ENCODE measurements at regions not wholly inside any gene's neighbourhood (a gene's known extent, or its start where the extent isn't known, plus 50 kb on each side); places are given as distances from the start of the nearest gene placed in this dataset.

DNA sequence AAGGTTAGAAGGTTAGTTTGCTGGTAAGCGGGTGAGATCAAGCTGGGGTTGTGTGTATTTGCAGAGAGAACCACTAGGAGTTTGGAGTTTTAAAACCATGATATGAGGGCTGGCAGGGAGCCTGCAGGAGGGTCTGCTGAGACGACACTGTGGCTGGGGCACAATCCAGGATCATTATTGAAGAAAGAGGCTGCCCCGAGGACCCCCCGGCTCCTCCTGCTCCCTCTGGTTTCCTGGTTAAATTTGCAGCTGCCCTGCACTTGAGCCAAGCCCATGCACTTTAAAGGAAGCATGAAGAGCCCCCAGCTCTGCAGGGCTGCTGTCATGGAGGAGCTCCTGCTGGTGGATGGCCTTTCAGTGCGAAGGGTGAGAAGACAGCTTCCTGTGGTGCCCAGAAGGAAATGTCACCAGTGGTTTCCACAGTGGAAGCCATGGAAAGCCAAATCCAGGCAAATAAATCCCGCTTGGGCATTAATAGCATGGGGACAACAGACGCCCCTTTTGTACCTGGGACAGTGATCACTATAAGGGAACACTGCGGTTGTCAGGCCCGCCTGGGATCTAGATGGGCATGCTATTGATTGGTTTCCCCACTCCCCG, 140.7 kb downstream of the NSG2 start:
- H3K27me3 ChIP-seq (replicated peaks in 1 of 7), result peaks cover 0 to 20% (median 0%) of the 10 kb centered on the region in 7 donors
- no peaks in the 10 kb centered on the region for H3K36me3 ChIP-seq
- intact Hi-C loops (cut with DNase I; ENCODE audit: low total_unique reads), result no loop called here
- H3K27ac ChIP-seq, result no peak overlapping the region
- H3K4me1 ChIP-seq, result no peaks in the 10 kb centered on the region
- 78 to 82% (median 80%) methylated on average over 9 to 10 of the region's 10 CpGs for WGBS, 5 donors
- no peak overlapping the region for H3K4me3 ChIP-seq
- no peak for DNase-seq
- no peaks in the 10 kb centered on the region for H3K9me3 ChIP-seq
- TF ChIP-seq POLR2AphosphoS5 (IDR thresholded peaks at IDR 0.05) (no peak), POLR2A (IDR thresholded peaks at IDR 0.05) (no peak)
- TF ChIP-seq, protein P1, sequence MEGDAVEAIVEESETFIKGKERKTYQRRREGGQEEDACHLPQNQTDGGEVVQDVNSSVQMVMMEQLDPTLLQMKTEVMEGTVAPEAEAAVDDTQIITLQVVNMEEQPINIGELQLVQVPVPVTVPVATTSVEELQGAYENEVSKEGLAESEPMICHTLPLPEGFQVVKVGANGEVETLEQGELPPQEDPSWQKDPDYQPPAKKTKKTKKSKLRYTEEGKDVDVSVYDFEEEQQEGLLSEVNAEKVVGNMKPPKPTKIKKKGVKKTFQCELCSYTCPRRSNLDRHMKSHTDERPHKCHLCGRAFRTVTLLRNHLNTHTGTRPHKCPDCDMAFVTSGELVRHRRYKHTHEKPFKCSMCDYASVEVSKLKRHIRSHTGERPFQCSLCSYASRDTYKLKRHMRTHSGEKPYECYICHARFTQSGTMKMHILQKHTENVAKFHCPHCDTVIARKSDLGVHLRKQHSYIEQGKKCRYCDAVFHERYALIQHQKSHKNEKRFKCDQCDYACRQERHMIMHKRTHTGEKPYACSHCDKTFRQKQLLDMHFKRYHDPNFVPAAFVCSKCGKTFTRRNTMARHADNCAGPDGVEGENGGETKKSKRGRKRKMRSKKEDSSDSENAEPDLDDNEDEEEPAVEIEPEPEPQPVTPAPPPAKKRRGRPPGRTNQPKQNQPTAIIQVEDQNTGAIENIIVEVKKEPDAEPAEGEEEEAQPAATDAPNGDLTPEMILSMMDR (IDR thresholded peaks at IDR 0.05 in 8 of 11, conservative IDR thresholded peaks at IDR 0.05 in 3 of 11), result no peak

DNA sequence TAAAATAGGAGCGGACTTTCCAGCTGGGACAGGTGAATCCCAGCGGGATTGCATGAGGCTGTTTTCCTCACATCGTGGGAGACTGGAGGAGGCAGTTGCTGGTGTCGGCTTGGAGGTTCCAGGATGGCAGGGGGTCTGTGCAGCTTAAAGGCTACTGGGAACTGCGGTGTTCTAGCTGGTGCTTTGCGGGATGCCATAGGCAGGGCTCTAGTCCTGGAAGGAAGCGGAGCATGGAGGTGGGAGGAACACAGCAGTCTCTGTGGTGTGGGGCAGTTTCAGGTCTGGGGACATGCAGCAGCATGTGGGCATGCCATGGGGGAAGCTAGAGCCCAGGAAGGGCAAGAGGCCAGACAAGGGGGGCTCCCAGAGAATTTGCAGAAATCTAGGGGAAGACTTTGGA, 141.5 kb downstream of the NSG2 start:
- intact Hi-C loops (cut with DNase I; ENCODE audit: low total_unique reads), result no loop called here
- 79 to 87% (median 82%) methylated on average over 7 of the region's 7 CpGs for WGBS, 5 donors

DNA sequence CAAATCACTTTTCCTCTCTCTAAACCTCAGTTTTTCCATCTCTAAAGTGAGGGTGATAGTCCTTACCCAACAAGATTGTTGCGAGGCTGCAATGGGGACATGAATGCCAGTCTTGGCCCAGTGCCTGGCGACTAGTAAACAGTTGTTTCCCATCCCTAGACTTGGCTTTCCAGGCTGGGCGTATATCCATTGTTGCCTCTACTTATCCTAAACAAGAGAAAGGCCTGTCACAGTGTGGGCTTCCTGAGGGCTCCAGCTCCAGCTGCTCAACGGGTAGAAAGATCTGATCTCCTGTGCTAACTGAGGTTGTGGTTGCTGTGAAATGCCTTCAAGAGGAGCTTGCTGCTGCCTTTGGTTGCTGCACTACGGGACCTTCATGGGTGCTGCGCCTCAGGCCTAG, 142.0 kb downstream of the NSG2 start:
- WGBS, 5 donors, result 74 to 81% (median 78%) methylated on average over 6 of the region's 6 CpGs
- no peaks in the 10 kb centered on the region for H3K4me1 ChIP-seq
- H3K9me3 ChIP-seq, result no peaks in the 10 kb centered on the region
- TF ChIP-seq POLR2A (IDR thresholded peaks at IDR 0.05) (no peak), POLR2AphosphoS5 (IDR thresholded peaks at IDR 0.05) (no peak)
- TF ChIP-seq, protein P1 (IDR thresholded peaks at IDR 0.05 in 8 of 11, conservative IDR thresholded peaks at IDR 0.05 in 3 of 11), result no peak
- H3K27me3 ChIP-seq (replicated peaks in 1 of 7), result peaks cover 0 to 26% (median 0%) of the 10 kb centered on the region in 7 donors
- H3K4me3 ChIP-seq, result no peak overlapping the region
- no peak overlapping the region for H3K27ac ChIP-seq
- intact Hi-C loops (cut with DNase I; ENCODE audit: low total_unique reads), result no loop called here
- DNase-seq, result no peak
- H3K36me3 ChIP-seq, result no peaks in the 10 kb centered on the region

More for the DNA sequence above, 141.5 kb downstream of the NSG2 start:
- Histone ChIP-seq H3K4me1 (no peaks in the 10 kb centered on the region), H3K4me3 (no peak overlapping the region), H3K27ac (no peak overlapping the region), H3K27me3 (replicated peaks in 1 of 7) (peaks cover 0 to 22% (median 0%) of the 10 kb centered on the region in 7 donors), H3K9me3 (no peaks in the 10 kb centered on the region), H3K36me3 (no peaks in the 10 kb centered on the region)
- no peak for DNase-seq
- TF ChIP-seq, protein P1 (IDR thresholded peaks at IDR 0.05 in 8 of 11, conservative IDR thresholded peaks at IDR 0.05 in 3 of 11), result no peak

DNA sequence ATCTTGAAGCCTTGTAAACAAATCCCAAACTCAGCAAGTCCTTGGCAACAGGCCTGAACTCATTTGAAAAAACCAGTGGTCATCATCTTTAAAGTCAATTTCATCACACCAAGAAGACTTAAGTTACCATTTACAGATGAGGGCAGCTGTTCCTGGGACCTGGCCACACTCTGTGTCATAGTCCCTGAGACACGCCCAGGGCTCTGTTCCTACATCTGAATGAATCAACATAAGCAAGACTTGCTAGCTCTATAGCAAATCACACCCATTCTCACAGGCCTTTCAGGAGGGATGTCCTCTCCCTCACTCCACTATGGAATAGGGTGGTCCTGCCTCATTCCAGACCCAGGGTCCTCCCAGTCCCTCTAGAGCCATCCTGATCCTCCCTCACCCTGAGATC, 142.8 kb downstream of the NSG2 start:
- H3K4me3 ChIP-seq, result no peak overlapping the region
- TF ChIP-seq POLR2AphosphoS5 (IDR thresholded peaks at IDR 0.05), result no peak
- TF ChIP-seq, protein P1 (IDR thresholded peaks at IDR 0.05 in 8 of 11, conservative IDR thresholded peaks at IDR 0.05 in 3 of 11), result no peak
- TF ChIP-seq POLR2A (IDR thresholded peaks at IDR 0.05), result no peak
- no peak for DNase-seq
- H3K27me3 ChIP-seq (replicated peaks in 1 of 7), result peaks cover 0 to 30% (median 0%) of the 10 kb centered on the region in 7 donors
- H3K4me1 ChIP-seq, result no peaks in the 10 kb centered on the region
- no peak overlapping the region for H3K27ac ChIP-seq
- WGBS, 5 donors, result 33 to 88% (median 73%) methylated on average over 1 of the region's 1 CpG
- intact Hi-C loops (cut with DNase I; ENCODE audit: low total_unique reads), result no loop called here
- H3K36me3 ChIP-seq, result no peaks in the 10 kb centered on the region
- no peaks in the 10 kb centered on the region for H3K9me3 ChIP-seq
